LNCaP clone FGC (cell line): ENCODE measurements at regions not wholly inside any gene's neighbourhood (a gene's known extent, or its start where the extent isn't known, plus 50 kb on each side); places are given as distances from the start of the nearest gene placed in this dataset.

Experiments
- DNase-seq: peaks from one replicate; pipeline ENCODE4 v3.0.0-alpha.2; 2011; ENCODE audit warnings: low read depth
- H3K4me3 ChIP-seq: 2 replicates; pipeline ENCODE4 v1.5.1; 2011; ENCODE audit warnings: mild to moderate bottlenecking, low read depth, low read length, control low read depth
- TF ChIP-seq, protein P1 (sequence below): IDR thresholded peaks from 2 replicates; pipeline ENCODE4 v1.5.1; 2012; ENCODE audit warnings: mild to moderate bottlenecking; ENCODE audit not compliant: control insufficient read depth, insufficient read depth; ENCODE audit errors: extremely low read depth

- no peak overlapping the region for H3K4me3 ChIP-seq
- no peak for DNase-seq
- TF ChIP-seq, protein P1, sequence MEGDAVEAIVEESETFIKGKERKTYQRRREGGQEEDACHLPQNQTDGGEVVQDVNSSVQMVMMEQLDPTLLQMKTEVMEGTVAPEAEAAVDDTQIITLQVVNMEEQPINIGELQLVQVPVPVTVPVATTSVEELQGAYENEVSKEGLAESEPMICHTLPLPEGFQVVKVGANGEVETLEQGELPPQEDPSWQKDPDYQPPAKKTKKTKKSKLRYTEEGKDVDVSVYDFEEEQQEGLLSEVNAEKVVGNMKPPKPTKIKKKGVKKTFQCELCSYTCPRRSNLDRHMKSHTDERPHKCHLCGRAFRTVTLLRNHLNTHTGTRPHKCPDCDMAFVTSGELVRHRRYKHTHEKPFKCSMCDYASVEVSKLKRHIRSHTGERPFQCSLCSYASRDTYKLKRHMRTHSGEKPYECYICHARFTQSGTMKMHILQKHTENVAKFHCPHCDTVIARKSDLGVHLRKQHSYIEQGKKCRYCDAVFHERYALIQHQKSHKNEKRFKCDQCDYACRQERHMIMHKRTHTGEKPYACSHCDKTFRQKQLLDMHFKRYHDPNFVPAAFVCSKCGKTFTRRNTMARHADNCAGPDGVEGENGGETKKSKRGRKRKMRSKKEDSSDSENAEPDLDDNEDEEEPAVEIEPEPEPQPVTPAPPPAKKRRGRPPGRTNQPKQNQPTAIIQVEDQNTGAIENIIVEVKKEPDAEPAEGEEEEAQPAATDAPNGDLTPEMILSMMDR, result no peak
These were observed 285.0 kb upstream of the SPTLC3 start for GRCh38 chr20:12723811-12724210.

- no peak overlapping the region for H3K4me3 ChIP-seq
- TF ChIP-seq, protein P1, result no peak
- no peak for DNase-seq
These were observed 280.0 kb upstream of the SPTLC3 start for GRCh38 chr20:12728782-12729181.

DNA sequence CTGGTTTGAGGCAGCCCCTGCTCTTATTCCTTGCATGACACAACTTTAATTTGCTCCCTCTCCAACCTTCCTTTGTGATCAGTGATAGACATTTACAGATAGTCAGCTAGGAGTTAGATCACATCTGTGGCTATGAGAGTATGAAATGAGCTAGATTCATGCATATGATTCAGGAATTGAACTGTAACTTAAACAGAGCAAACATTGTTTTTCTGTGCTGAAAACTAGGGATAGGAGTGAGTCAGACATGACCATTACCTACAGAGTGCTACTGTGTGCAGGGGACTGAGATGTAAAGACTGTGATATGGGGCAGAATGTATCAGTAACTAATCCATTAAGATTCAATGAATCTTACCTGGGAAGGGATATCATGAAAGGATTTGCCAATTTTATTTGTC, 279.4 kb upstream of the SPTLC3 start:
- no peak overlapping the region for H3K4me3 ChIP-seq
- TF ChIP-seq, protein P1, result no peak
- DNase-seq, result no peak

DNA sequence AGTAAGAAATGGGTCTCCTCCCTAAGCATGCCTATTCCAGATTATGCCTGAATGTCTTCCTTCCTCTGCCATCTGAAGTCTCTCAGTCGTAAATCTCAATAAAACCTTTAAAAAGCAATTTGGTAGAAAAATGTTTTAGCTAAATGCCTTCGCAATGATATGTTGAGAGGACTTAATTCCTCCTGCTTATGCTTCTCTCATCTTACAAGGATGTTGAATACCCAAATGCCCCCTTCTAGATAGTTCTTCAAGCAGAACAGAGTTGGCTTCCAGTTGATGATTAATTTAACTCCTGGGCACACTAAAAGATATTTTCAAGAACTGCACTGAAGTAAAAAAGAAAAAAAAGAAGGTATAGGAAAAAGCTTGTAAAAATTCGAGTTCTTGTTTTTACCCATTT, 275.0 kb upstream of the SPTLC3 start:
- no peak for DNase-seq
- TF ChIP-seq, protein P1, result no peak
- H3K4me3 ChIP-seq, result no peak overlapping the region

- H3K4me3 ChIP-seq, result no peak overlapping the region
- TF ChIP-seq, protein P1, result no peak
- DNase-seq, result no peak
These were observed 271.3 kb upstream of the SPTLC3 start for GRCh38 chr20:12737497-12737896.

GRCh38 chr20:12737900-12738299, 270.9 kb upstream of the SPTLC3 start:
- no peak for DNase-seq
- TF ChIP-seq, protein P1, result no peak
- H3K4me3 ChIP-seq, result no peak overlapping the region

DNA sequence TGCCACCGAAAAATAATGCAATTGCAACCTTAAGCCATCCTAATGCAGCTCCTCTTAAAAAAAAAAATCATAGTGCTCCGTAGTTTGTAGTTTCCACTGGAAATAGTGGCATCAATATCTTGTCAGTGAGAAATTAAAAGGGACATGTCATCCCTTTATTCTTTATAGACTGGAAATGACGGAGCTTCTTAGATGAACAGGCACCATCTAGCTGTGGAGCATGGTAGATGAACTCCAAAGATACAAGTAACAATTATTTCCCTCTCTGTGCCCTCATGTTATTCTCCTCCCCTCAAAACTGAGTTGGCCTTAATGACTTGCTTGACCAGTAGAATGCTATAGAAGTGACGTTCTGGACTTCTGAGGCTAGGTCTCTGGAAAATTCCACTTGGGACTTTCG, 268.1 kb upstream of the SPTLC3 start:
- no peak for DNase-seq
- no peak overlapping the region for H3K4me3 ChIP-seq
- TF ChIP-seq, protein P1, result peak; percentile 18; the same call in 1 of the 2 replicates
